GM19468 (cell line): ENCODE measurements at regions not wholly inside any gene's neighbourhood (a gene's known extent, or its start where the extent isn't known, plus 50 kb on each side); places are given as distances from the start of the nearest gene placed in this dataset.

Source experiments
- ATAC-seq: cut with Tn5 transposase; IDR thresholded peaks from one replicate; pipeline ENCODE4 v1.9.1; 2021; ENCODE audit warnings: mild to moderate bottlenecking, moderate library complexity, moderate number of reproducible peaks; ENCODE audit not compliant: unreplicated experiment; ENCODE audit errors: extremely low read depth

DNA sequence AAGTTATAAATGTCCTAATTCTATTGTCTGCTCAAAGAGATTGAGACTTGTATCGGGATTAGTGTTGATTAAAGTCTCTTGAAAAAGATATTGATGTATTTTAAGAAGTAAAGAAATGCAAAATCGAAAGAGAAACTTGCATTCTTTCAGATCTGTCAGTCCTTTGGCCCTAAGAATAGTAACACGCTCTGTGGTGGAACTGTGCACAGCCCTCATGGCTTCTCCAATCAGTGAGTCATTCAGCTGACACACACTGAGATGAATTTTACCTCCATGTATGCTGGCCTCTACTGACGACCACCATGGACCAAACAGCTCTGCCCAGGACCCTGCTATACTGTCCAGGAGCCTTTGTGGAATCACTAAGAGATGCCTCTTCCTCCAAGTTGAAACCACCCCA lies 232.4 kb downstream of the ESM1 start:
- no peak for ATAC-seq

DNA sequence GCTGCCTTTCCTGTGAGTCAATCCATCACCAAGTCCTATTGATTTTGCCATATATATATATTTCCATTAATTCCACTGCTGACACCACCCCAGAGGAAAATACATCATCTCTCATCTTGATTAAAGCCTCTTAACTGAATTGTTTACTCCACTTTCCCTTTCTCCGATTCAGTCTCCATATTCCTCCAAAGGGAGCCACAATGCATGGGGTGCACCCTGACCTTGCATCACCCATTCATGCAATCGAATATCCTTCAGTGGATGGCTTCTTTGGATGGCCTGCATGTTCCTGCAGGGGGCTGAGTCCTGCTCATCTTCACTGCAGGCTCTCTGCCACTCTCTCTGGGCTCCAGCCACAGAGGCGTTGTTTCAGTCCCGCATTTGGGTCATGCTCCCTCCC lies 231.0 kb downstream of the SNX18 start:
- ATAC-seq, result no peak

DNA sequence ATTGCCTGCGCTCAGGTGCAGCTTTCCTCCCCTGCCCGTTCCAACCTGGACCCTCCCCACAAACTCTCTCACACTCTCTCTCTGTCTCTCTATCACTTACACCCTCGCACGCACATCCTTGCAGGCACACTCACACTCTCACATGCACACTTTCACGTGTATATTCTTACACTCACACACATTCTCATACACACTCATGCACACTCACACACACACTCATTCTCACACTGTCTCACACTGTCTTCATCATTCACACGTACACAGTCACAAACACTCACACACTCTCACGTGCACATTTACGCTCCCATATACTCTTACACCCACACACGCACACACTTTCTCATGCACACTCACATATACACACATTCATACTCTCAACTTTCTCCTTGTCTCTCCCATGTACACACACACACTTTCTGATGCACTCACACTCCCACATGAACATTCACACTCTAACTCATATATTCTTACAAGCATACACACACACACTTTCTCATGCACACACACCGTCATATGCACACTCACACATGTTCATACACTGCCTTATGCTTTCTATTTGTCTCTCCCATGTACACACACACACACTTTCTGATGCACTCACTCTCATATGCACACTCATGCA lies 229.3 kb downstream of the SNX18 start:
- no peak for ATAC-seq

DNA sequence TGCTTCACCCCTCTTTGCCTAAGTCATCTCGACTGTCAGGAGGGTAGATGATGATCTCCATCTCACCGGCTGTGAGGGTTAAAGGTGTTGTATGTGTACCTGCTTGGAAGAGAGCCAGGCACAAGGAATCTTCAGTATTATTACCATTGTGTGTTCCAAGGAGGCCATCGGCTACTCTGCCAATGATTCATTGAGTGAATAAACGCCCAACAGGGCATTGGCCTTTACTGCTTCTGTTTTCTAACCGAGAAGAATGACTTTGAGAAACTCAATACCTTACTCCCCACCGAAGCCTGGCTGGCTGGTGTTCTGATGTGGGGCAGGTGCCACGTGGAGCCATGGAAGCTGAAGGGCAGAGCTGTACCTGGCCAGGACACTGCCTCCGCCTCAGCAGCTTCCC lies 228.8 kb downstream of the SNX18 start:
- no peak for ATAC-seq

DNA sequence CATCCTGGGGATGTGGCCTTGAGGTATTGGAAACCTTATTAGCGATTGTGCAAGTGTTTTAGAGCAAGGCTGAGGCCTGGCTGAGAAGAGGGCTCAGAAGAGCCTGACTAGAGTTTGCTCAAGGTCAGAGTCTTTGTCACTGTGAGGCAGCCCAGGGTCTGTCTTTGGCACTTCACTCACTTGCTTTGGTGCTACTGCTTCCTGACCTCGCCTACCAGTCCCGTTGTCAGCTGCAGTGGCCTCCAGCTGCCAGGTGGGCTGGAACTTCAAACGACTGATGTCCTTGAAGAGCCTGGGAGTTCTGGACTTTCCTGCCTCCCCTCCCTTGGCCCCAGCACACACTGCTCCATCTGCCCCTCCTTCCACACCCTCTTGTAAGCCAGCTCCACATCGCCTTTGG lies 228.0 kb downstream of the SNX18 start:
- ATAC-seq, result no peak

DNA sequence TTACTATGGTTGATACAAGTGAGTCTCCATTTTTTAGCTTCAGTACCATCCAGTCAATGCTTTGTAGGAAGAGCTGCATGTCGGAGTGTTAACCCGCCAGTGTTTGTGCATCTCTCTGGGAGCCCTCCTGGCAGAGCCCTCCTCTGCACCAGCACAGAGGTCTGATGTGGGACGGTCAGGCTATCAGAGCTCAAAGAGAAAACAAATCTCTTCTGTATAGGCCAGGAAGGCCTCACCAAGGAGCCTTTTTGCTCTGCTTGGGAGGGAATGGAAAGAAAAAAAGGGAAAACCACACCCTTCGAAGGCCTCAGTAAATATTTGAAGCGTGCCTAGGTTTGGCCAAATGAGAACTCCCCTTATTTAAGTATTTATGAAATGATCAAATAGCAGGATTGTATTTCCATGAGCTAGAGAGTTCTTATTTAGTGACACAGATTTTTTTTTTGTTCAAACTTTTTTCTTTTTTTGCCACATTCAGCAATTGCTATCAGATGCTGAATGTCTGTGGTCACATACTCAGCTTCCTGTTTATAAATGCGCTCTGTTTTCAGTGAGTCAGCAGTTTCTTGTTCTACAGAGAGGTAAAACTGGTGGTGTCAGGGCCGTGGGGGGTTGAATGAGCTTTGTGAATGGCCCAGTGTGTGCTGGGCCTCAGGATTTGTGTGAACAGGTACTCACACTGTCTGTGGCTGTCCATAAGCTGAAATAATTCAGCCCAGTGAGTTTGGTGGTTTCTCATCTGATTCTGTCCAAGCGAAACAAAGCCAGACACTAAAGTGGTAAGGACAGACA lies 226.6 kb downstream of the SNX18 start:
- ATAC-seq, result no peak

DNA sequence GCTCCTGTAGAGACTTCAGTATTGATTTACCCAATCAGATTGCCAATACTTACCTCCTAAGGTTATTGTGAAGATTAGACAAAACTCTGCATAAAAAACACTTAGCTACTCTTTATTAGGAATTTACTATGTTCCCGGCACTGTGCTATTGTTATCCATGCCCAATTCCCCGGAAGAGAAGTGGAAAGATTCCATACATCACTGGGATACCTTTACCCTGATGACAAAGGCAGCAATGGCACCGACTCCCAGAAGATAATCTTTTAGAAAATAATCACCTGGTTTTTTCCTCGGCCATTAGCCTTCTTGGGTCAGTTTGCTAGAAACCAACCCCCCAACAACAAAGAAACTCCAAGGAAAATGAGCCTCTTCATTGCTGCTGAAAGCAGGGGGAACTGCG lies 226.0 kb downstream of the SNX18 start:
- ATAC-seq, result no peak

DNA sequence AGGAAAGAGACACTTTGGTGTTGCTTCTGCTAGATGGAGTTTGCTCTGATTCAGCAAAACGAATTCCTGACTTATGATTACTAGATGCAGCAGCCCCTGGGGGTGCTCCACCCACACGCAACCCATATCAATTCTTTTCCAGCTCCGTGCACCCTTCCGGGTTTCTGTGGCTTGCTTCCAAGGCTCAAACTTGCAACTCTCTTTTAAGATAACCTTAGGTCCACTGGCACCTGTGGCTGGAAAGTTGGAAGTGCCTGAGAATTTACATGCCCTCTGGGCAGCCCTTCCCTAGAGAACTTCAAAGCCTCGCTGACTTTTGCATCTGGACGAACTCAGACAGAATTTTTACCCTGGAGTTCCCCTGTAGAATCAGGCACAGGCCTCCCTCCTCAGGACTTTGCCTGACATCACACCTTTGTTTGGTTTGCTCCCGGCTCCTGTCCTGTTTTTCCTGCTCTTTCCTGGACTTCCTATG lies 224.9 kb downstream of the SNX18 start:
- ATAC-seq, result no peak

DNA sequence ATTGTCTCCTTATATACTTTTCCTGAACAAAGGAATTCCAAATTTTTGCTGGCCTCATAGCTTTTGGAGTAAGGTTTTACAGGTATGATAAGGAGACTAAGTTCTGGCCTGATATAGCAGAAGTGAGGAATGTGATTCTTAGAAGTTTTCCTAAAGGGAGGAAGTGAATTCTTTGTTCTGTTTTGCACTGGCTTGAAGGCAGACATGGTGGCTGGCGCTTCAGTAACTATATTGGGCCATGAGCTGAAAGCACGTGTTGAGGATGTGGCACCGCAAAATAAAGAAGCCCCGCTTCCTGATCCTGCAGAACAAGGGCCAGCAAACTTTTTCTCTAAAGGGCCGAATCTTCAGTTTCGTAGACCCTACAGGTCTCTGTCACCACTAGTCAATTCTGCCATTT lies 224.2 kb downstream of the SNX18 start:
- ATAC-seq, result no peak

DNA sequence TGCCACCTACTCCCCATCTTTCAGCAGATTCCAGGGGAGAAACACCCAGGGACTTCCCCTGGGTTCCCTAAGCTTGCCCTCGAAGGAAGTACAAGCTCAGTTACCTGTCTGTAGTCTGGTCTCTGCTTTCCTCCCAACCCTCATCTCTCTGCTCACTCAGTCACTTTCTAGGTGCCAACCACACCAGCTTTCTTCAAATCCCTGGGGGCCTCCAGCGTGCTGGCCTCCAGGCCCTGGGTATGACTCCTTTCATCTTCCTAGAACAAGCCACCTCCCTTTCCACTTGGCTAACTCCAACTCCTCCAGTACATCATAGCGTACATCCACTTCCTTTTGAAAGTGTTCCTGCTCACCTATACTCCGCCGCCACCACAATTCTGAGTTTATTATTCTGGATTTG lies 222.6 kb downstream of the SNX18 start:
- ATAC-seq, result no peak

DNA sequence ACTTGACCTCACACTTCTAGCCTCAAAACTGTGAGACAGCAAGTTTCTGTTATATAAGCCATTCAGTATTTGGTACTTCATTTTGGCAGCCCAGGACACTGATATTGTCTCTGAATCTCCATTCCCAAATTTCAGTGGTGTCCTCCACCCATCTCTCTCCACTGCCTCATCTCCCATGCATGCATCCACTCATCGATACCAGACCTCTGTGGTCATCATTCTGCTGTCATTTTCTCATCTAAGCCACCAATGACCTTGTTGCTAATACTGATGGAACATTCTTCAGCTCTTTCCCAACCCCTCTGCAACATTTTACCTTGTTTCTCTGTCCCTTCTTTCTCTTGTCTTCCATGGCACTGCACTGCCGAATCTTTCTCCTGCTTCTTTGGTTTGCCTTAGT lies 221.8 kb downstream of the SNX18 start:
- no peak for ATAC-seq

DNA sequence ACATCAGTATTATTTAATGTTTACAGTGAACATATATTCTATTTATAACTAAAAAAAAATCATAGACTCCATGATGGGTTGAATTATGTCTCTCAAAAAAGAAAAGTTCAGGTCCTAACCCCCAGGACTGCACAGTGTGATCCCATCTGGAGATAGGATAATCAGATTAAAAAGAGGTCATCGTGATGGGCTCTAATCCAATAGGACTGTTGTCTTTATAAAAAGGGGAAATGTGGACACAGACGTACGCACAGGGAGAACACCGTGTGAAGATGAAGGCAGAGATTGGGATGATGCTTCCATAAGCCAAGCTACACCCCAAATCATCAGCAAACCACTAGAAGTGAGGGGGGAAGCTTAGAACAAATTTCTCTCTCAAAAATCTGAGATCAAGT lies 221.4 kb downstream of the SNX18 start:
- ATAC-seq, result no peak

DNA sequence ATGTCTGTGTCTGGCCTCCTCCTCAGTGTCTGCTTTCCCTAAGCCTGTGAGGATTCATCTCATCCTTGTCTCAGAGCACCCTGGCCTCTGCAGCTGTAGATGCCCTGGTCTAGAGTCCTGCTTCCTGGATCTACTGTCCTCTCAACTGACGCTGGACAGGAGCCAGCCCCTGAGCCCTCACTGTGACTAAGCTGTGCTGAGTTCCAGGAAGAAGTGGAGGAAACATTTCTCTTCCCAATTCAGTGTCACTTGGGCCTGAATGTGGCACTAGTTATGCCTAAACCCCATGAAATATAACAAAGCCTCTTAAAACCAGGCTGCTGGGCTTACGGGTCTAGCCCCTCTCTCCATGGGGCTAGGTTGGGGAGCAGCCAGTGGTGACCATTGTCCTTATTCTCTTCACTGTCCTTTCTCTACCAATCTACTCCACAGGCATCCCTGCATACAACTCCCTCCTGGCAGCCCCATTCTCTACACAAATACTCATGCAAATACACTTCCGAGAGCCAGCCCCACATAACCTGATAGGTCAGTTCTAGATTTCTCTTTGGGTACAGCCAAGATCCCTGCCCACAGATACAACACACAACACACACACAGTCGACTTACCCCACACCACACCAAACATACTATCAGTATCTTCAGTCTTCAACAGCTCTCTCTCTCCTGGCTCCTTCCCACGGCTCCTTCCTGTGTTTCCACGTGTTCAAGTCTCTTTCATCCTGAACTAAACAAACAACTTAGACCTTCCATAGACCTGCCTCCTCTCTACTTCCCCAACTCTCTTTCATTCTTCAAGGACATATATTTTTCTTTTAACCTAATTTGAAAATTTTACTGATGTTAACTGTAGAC lies 220.8 kb downstream of the SNX18 start:
- ATAC-seq, result no peak

DNA sequence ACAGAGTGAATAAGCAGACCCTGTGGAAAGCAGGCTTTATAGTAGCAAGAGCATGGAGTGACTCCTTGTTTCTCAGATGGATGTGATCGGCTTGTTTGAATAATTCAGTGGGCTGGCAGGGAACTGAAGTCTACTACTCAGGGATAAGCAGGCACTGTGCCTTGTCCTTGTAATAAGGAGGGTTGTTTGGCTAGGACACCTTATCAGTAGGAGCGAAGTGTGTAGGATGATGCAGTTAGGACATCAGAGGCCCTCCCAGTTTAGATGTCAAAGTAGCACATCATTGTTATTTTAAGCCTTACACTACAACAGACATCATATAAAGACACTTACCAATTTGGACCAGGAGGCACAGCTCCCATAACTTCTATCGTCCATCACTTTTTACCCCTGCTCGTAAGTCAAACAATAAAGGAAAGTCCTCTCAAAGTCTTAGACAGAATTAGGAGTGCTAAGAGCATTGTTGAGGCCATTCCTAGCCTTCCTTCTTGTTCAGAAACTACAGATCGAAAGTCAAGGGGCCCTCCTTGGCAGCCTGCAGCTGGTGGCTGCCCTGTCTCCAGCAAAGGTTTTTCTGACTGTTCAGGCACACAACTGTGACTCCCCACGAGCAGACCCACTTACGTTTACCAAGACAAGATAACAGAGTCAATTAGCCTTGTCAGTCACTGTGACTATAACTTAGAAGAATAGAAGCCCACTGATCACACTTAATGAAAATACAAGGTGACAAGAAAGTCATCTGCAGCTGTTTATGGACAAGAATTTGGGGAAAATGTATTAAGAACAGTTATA lies 218.6 kb downstream of the SNX18 start:
- no peak for ATAC-seq

DNA sequence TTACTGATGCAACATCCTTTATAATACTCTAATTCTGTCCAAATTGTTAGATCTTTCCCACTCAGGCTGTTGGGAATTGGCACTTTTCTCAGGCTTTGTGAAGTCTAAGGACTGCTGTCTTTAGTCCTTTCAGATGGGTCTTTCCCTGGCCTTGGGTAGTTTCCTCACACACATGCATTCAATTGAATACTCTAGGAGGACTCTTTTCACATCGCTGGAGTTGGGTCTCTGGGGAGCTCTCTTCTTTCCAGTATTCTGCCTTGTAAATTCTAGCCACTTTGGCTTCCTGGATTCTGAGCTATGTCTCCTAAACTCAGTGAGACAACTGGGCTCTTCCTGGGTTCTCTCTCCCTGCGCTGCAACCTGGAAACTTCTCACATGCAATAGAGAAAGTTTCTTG lies 215.5 kb downstream of the SNX18 start:
- ATAC-seq, result no peak

DNA sequence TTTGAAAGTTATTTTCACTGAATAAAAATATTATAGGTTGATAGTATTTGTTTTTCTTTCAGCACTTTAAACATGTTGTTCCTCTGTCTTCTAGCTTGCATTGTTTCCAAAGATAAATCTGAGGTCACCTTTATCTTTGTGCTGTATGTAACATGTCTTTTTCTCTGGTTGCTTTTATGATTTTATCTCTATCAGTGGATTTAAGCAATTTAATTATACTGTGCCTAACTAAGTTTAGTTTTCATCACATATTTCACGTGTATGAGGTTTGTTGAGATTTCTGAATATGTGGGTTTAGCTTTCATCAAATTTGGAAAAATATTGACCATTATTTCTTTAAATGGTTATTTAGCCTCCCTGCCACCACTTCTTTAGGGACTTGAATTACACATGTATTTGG lies 214.5 kb downstream of the SNX18 start:
- ATAC-seq, result no peak

DNA sequence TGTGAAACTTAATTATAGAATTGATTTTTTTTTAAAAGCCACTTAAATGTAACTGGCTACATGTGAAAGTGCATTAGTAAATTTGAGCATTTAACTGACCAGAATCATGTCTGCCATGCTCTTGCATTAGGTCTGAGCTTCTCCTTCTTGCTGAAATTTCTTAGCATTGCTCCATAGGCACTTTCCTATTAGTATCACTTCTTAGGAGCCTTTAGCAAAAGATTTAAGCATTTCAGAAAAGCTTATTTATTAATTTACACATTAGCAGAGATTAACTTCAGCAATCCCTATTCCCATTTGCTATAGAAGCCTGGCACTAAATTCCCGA lies 211.0 kb downstream of the SNX18 start:
- no peak for ATAC-seq

DNA sequence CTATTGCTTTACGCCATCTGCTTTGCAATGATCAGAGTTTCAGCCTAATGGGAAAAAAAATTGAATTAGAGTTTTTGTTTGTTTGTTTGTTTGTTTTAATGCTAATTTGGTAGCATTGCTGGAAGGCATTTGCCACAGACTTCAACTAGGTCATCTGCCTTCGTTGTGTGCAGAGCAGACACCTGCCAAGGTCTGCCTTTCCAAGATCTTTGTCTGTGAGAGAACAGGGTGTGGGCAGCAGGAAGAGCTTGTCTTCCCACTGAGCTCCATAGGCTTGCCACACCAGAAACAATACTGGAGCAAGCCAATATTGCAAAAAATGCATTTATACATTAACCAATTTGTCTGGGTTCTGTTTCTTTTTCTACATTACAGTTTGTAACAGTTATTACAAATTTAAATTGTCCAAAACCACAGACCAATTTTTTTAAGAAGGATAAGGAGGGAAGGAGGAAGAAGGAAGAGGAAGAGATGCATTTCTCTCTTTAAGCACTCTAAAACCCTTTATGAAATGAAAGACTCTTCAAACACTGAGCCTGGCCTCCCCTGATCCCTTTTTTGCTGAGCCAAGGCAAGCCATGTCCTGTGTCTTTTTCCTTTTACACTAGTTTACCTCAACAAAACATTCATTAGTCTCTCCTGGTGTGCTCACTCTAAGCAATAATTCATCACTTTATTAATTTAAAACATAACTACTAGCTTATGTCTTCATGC lies 210.5 kb downstream of the SNX18 start:
- no peak for ATAC-seq

DNA sequence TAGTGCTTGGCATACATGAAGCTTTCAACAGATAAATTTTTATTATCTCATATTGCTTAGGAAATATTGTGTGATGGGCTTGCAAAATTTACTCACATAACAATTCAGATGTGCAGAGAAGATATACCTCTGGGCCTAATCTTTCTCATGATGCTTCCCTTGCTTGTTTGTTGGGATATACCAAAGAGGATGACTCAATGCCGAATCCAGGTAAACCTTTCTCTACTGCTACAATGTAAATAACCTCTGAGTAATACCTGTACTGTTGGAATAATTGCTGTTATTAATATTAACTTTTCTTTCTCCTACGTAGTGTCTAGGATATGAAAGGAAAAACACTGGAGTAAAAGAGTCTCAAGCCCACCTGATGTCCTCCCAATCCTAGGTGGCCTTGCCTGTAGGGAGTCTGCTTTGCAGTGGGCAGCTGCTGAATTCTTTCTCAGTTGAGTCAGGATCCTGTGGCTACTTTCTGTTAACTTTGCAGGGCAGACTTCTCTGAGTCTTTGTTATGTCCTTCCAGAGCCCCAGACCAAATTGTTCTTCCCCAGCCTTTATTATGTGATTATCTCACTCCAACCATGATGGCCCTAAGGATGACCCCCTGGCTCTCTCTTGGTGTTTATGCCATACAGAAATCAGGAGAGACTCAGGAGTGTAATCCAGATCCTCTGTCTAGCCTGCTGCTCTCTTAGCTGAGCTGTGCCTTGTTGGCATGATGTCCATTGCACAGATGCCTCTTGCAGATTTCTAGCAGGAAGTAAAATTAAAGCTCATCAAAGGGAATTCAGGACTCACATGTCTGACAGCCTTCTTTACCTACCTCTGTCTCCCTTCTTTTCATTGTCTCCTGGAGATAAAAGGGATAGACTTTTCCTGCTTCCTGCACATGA lies 208.1 kb downstream of the SNX18 start:
- no peak for ATAC-seq
